ENCODE measurements at regions not wholly inside any gene's neighbourhood (a gene's known extent, or its start where the extent isn't known, plus 50 kb on each side); places are given as distances from the start of the nearest gene placed in this dataset.

DNA sequence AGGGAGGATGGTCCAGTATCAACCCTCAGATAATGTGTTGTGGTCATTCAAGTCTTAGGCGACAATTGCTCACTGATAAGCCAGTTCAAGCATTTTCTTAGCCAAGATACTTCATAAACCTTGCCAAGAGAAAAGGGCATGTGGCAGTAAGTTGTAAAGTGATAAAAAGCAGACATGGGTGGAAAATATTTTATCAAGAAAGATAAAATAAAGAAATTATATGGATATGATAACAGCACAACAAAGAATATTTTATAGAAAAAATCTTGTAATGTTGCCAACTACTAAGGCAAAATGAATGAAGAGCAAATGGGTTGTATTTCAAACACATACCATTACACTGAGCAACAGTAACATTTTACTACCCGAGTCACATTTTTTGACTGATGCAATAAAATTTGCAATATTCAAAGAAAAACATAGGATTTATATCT lies 217.4 kb upstream of the PITX2 start:
- H3K4me3 ChIP-seq (ENCODE audit: insufficient read depth, low read depth, low read length) = no peak overlapping the region
- H3K36me3 ChIP-seq (replicated peaks; ENCODE audit: control insufficient read depth, insufficient read depth, low read length) = no peaks in the 10 kb centered on the region
- H3K27me3 ChIP-seq (ENCODE audit: control insufficient read depth, insufficient read depth, low read length) = no peaks in the 10 kb centered on the region
- no peak for DNase-seq

DNA sequence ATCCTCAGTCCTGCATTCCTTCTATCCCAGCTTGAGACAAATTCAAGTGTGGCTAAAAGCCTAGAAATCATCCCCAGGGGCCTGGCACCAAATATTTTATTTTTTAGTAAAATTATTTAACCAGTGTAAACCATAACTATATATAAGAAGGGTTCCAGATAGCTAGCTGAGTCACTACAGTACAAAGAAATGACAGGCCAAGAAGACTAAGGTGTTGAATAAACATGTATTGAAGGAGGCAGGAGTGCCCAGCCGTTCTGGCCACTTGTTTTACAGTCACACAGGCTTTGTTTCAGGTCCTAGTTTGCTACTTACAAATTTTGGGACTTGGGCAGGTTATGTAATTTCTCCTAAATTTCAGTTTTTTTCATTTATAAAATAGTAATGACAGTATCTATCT lies 225.9 kb upstream of the PITX2 start:
- no peak overlapping the region for H3K4me3 ChIP-seq (ENCODE audit: insufficient read depth, low read depth, low read length)
- no peak for DNase-seq
- no peaks in the 10 kb centered on the region for H3K36me3 ChIP-seq (replicated peaks; ENCODE audit: control insufficient read depth, insufficient read depth, low read length)
- no peaks in the 10 kb centered on the region for H3K27me3 ChIP-seq (ENCODE audit: control insufficient read depth, insufficient read depth, low read length)

DNA sequence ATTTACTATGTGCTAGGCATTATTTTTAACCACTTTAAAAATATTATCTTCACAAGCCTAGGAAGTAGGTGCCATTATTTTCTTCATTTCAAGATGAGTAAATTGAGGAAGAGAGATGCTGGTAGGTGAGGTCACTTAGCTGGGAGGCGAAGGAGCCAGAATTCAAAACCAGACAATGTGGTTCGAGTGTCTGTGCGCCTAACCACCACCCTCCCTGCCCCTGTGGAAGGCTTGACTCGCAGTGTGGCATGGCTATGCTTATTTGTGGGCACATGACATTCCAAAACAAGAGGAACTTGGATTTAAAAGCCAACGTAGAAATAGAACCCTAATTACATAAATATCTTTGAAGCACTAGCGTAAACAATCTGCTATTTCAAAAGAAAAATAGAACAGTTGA lies 226.6 kb upstream of the PITX2 start:
- no peaks in the 10 kb centered on the region for H3K27me3 ChIP-seq (ENCODE audit: control insufficient read depth, insufficient read depth, low read length)
- H3K4me3 ChIP-seq (ENCODE audit: insufficient read depth, low read depth, low read length) = no peak overlapping the region
- DNase-seq = no peak
- no peaks in the 10 kb centered on the region for H3K36me3 ChIP-seq (replicated peaks; ENCODE audit: control insufficient read depth, insufficient read depth, low read length)

DNA sequence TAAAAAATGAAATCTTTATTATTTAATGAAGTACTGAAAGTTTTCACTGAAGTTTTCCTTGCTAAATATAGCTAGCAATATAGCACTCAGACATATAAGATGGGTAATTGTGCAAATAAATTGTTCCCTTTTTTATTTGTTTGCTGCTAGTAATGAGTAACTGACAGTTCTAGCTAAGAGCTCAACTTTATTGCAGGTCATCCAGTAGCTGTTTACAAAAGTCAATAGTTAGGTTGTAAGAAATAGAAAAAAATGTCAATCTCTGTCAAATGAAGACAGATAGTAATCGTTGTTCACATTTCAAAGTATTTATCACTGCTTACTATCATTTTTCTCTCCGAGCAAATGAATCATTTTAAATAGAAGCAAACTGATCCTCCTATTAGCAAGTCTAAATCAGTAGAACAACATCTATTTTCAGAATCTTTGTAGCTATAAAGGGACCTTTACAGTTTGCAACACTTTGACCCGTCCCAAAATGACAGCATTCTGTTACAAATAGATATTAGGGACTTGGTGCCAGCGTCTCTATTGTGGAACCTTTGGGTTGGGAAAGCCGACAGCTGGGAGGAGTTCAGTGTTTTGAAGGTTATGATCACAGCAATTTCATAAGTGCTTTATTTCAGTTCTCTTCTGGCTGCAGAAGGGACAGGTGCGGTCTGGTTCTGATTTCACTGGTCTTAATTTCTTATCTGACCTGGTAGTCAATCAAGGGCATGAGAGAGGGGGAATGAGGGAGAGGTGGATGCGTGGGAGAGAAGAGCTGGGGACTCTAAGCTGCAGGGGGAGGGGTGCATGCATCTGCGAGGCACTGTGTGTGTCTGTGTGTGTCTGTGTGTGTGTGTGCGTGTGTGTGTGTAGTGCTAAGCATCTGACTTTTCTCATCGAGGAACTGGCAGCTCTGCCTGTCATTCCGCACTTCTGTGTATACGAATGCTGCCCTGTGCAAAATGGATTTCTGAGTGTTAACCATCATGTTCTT lies 227.9 kb upstream of the PITX2 start:
- Histone ChIP-seq H3K36me3 (replicated peaks; ENCODE audit: control insufficient read depth, insufficient read depth, low read length) (no peaks in the 10 kb centered on the region), H3K27me3 (ENCODE audit: control insufficient read depth, insufficient read depth, low read length) (no peaks in the 10 kb centered on the region), H3K4me3 (ENCODE audit: insufficient read depth, low read depth, low read length) (no peak overlapping the region)
- no peak for DNase-seq

DNA sequence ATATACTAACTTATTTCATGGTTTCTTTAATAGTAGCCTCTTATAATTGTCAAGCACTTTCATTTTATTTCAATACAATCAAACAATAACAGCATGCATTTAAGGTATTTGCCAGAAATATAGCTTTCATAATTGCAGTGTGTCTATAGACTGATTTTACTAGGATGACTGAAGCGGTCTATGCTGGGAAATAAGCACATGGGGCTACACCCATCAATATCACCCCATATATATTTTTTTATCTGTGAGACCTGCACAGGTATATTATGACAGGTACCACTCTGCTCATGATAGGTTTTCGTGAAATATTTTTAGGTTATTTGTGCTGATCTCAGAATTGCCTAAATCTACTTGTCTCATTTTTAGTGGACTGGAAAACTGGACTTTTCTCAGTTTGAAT lies 229.1 kb upstream of the PITX2 start:
- Histone ChIP-seq H3K27me3 (ENCODE audit: control insufficient read depth, insufficient read depth, low read length) (no peaks in the 10 kb centered on the region), H3K4me3 (ENCODE audit: insufficient read depth, low read depth, low read length) (no peak overlapping the region), H3K36me3 (replicated peaks; ENCODE audit: control insufficient read depth, insufficient read depth, low read length) (no peaks in the 10 kb centered on the region)
- no peak for DNase-seq

- Histone ChIP-seq H3K4me3 (ENCODE audit: insufficient read depth, low read depth, low read length) (no peak overlapping the region), H3K36me3 (replicated peaks; ENCODE audit: control insufficient read depth, insufficient read depth, low read length) (no peaks in the 10 kb centered on the region), H3K27me3 (ENCODE audit: control insufficient read depth, insufficient read depth, low read length) (no peaks in the 10 kb centered on the region)
- DNase-seq = no peak
Measured at GRCh38 chr4:110852793-110853192, 229.9 kb upstream of the PITX2 start.

- Histone ChIP-seq H3K27me3 (ENCODE audit: control insufficient read depth, insufficient read depth, low read length) (no peaks in the 10 kb centered on the region), H3K4me3 (ENCODE audit: insufficient read depth, low read depth, low read length) (no peak overlapping the region), H3K36me3 (replicated peaks; ENCODE audit: control insufficient read depth, insufficient read depth, low read length) (no peaks in the 10 kb centered on the region)
- DNase-seq = no peak
Measured at GRCh38 chr4:110853242-110853641, 230.4 kb upstream of the PITX2 start.

- DNase-seq = no peak
- Histone ChIP-seq H3K4me3 (ENCODE audit: insufficient read depth, low read depth, low read length) (no peak overlapping the region), H3K36me3 (replicated peaks; ENCODE audit: control insufficient read depth, insufficient read depth, low read length) (no peaks in the 10 kb centered on the region), H3K27me3 (ENCODE audit: control insufficient read depth, insufficient read depth, low read length) (no peaks in the 10 kb centered on the region)
Measured at GRCh38 chr4:110854021-110854678, 231.3 kb upstream of the PITX2 start.

DNA sequence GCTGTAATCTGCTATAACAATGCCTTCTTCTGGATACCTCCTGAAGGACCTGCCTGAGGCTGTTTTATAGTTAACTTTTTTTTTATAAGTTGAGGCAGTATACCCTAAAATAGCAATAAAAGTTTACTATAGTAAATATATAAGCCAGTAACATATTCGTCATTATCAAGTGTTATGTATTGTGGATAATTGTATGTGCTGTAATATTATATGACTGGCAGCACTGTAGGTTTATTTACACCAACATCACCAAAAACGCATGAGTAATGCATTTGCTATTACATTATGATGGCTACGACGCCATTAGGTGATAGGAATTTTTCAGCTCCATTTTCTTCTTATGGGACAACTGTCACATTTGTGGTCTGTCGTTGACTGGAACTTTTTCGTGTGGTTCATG lies 237.2 kb upstream of the PITX2 start:
- H3K4me3 ChIP-seq (ENCODE audit: insufficient read depth, low read depth, low read length) = no peak overlapping the region
- no peak for DNase-seq
- no peaks in the 10 kb centered on the region for H3K27me3 ChIP-seq (ENCODE audit: control insufficient read depth, insufficient read depth, low read length)
- no peaks in the 10 kb centered on the region for H3K36me3 ChIP-seq (replicated peaks; ENCODE audit: control insufficient read depth, insufficient read depth, low read length)

DNA sequence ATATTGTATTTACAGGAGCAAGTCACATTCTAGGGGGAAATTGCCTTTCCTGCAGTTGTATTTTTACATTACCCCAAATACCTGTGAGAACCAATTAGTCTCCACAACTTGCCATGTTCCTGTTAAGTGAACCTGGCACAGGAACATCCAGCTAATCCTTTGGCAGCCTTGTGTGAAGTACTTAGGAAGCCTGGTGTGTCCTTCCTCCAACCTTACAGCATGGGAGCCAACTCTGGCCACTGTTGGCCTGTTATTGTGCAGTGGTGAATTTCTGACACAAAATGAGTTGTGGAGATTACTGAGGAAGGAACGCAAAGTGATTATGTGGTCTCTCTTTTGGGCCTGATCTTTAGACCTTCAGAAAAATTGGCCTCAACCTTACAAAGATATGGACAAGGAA lies 238.0 kb upstream of the PITX2 start:
- no peaks in the 10 kb centered on the region for H3K36me3 ChIP-seq (replicated peaks; ENCODE audit: control insufficient read depth, insufficient read depth, low read length)
- H3K4me3 ChIP-seq (ENCODE audit: insufficient read depth, low read depth, low read length) = no peak overlapping the region
- no peaks in the 10 kb centered on the region for H3K27me3 ChIP-seq (ENCODE audit: control insufficient read depth, insufficient read depth, low read length)
- DNase-seq = no peak

- DNase-seq = no peak
- H3K36me3 ChIP-seq (replicated peaks; ENCODE audit: control insufficient read depth, insufficient read depth, low read length) = no peaks in the 10 kb centered on the region
- H3K4me3 ChIP-seq (ENCODE audit: insufficient read depth, low read depth, low read length) = no peak overlapping the region
- no peaks in the 10 kb centered on the region for H3K27me3 ChIP-seq (ENCODE audit: control insufficient read depth, insufficient read depth, low read length)
Measured at GRCh38 chr4:110865611-110866259, 242.9 kb upstream of the PITX2 start.

DNA sequence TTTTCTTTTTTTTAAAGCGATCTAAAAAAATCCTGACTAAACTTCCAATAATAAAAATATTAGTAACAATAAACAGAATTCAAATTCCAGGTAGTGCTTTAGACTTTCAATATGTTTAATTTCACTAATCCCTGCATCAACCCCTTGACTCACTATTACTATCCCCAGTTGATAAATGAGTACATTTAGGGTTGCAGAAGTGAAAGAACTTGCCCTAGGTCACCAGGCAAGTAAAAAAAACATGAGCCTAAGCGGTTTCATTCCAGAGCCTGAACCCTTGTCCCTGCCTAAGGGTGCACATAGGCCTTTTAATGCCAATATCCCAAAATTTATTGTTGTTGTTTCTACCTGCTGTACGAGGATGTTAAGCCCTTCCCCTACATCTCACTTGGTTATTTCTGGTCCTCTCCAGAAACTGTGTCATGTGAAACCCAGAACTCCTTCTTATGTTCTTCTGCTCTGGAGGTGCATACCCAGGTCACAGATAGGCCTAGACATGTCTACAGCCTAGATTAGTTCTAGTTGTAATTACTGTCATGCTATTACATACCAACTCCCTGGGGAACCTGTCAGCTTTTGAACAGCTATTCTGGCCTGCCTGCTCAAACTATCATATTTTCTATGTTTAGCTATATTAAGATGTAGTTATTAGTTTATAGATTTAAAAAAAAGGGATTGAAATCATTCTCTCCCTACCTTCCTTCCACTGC lies 244.5 kb upstream of the PITX2 start:
- H3K36me3 ChIP-seq (replicated peaks; ENCODE audit: control insufficient read depth, insufficient read depth, low read length) = no peaks in the 10 kb centered on the region
- H3K4me3 ChIP-seq (ENCODE audit: insufficient read depth, low read depth, low read length) = no peak overlapping the region
- no peak for DNase-seq
- no peaks in the 10 kb centered on the region for H3K27me3 ChIP-seq (ENCODE audit: control insufficient read depth, insufficient read depth, low read length)

- Histone ChIP-seq H3K36me3 (replicated peaks; ENCODE audit: control insufficient read depth, insufficient read depth, low read length) (no peaks in the 10 kb centered on the region), H3K27me3 (ENCODE audit: control insufficient read depth, insufficient read depth, low read length) (no peaks in the 10 kb centered on the region), H3K4me3 (ENCODE audit: insufficient read depth, low read depth, low read length) (no peak overlapping the region)
- no peak for DNase-seq
Measured at GRCh38 chr4:110867981-110868720, 245.3 kb upstream of the PITX2 start.

- no peak for DNase-seq
- Histone ChIP-seq H3K27me3 (ENCODE audit: control insufficient read depth, insufficient read depth, low read length) (no peaks in the 10 kb centered on the region), H3K36me3 (replicated peaks; ENCODE audit: control insufficient read depth, insufficient read depth, low read length) (no peaks in the 10 kb centered on the region), H3K4me3 (ENCODE audit: insufficient read depth, low read depth, low read length) (no peak overlapping the region)
Measured at GRCh38 chr4:110869114-110869513, 246.2 kb upstream of the PITX2 start.
